GM12873 (cell line): ENCODE measurements at regions not wholly inside any gene's neighbourhood (a gene's known extent, or its start where the extent isn't known, plus 50 kb on each side); places are given as distances from the start of the nearest gene placed in this dataset.

Experiments used
- TF ChIP-seq, protein P1 (sequence below): IDR thresholded peaks from 2 replicates; pipeline ENCODE4 v1.5.1; 2012; ENCODE audit warnings: low read depth, mild to moderate bottlenecking, moderate library complexity, low read length, control low read depth; ENCODE audit not compliant: insufficient read depth; ENCODE audit errors: missing control alignments

DNA sequence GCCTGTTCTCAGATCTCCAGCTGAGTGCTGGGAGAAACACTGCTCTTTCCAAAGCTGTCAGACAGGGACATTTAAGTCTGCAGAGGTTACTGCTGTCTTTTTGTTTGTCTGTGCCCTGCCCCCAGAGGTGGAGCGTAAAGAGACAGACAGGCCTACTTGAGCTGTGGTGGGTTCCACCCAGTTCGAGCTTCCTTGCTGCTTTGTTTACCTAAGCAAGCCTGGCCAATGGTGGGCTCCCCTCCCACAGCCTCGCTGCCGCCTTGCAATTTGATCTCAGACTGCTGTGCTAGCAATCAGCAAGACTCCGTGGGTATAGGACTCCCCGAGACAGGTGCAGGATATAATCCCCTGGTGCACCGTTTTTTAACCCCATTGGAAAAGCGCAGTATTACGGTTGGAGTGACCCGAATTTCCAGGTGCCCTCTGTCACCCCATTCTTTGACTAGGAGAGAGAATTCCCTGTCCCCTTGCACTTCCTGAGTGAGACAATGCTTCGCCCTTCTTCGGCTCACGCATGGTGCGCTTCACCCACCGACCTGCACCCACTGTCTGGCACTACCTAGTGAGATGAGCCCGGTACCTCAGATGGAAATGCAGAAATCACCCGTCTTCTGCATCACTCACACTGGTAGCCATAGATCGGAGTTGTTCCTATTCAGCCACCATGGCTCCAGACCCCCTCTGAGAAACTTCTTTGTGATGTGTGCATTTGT lies 650.3 kb upstream of the ALG10B start:
- TF ChIP-seq, protein P1, sequence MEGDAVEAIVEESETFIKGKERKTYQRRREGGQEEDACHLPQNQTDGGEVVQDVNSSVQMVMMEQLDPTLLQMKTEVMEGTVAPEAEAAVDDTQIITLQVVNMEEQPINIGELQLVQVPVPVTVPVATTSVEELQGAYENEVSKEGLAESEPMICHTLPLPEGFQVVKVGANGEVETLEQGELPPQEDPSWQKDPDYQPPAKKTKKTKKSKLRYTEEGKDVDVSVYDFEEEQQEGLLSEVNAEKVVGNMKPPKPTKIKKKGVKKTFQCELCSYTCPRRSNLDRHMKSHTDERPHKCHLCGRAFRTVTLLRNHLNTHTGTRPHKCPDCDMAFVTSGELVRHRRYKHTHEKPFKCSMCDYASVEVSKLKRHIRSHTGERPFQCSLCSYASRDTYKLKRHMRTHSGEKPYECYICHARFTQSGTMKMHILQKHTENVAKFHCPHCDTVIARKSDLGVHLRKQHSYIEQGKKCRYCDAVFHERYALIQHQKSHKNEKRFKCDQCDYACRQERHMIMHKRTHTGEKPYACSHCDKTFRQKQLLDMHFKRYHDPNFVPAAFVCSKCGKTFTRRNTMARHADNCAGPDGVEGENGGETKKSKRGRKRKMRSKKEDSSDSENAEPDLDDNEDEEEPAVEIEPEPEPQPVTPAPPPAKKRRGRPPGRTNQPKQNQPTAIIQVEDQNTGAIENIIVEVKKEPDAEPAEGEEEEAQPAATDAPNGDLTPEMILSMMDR: no peak

DNA sequence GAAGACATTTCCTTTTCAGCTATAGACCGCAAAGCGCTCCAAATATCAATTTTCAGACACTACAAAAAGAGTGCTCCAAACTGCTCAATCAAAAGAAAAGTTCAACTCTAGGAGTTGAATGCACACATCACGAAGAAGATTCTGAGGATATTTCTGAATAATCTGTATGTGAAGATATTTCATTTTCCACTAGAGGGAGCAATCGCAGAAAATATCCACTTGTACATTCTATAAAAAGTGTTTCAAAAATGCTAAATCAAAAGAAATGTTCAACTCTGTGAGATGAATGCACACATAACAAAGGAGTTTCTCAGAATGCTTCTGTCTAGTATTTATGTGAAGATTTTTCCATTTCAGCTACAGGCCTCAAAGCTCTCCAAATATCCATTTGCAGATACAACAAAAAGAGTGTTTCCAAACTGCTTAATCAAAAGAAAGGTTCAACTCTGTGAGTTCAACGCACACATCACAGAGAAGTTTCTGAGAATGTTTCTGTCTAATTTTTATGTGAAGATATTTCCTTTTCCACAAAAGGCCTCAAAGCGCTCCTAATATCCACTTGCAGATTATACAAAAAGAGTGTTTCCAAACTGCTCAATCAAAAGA lies 643.8 kb upstream of the ALG10B start:
- TF ChIP-seq, protein P1: peak; percentile 27

DNA sequence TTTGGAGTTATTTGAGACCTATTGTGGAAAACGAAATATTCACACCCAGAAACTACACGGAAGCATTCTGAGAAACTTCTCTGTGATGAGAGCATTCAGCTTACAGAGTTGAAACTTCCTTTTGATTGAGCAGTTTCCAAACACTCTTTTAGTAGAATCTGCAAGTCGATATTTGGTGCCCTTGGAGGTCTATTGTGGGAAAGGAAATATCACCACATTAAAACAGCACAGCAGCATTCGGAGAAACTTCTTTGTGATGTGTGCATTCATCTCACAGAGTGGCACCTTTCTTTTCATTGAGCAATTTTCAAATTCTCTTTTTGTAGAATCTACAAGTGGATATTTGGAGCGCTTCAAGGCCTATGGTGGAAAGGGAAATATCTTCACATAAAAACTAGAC lies 595.7 kb upstream of the ALG10B start:
- TF ChIP-seq, protein P1: no peak

DNA sequence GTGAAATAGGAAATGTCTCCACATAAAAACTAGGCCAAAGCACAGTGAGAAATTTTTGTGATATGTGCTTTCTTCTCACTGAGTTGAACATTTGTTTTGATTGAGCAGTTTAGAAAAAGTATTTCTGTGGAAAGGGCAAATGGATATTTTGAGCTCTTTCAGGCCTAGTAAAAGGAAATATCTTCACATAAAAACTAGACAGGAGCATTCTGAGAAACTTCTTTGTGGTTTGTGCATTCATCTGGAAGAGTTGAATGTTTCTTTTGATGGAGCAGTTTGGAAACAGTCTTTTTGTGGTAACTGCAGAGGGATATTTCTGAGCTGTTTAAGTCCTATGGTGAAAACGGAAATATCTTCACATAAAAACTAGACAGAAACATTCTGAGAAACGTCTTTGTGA lies 582.7 kb upstream of the ALG10B start:
- TF ChIP-seq, protein P1: no peak
